ENCODE measurements at regions not wholly inside any gene's neighbourhood (a gene's known extent, or its start where the extent isn't known, plus 50 kb on each side); places are given as distances from the start of the nearest gene placed in this dataset.

- DNase-seq, result no peak
- Histone ChIP-seq H4K20me1 (ENCODE audit: insufficient read depth, low read length) (no peaks in the 10 kb centered on the region), H4K91ac (ENCODE audit: insufficient read depth, low read depth, low read length) (no peak overlapping the region), H2BK120ac (ENCODE audit: low read depth, low read length) (no peak overlapping the region), H3K23ac (ENCODE audit: low read depth, low read length) (no peak overlapping the region), H4K8ac (ENCODE audit: low read depth in 2 of 2, low read length in 2 of 2) (no peak overlapping the region), H2AK9ac (replicated peaks; ENCODE audit: low read depth, low read length, poor library complexity) (no peak overlapping the region), H3K9me1 (ENCODE audit: insufficient read depth, low read length) (no peaks in the 10 kb centered on the region), H3K9ac (ENCODE audit: low read depth, low read length) (no peak overlapping the region), H3K4me1 (ENCODE audit: control insufficient read depth, insufficient read depth, low read length) (no peaks in the 10 kb centered on the region), H2BK5ac (ENCODE audit: low read depth, low read length, poor library complexity, severe bottlenecking) (no peak overlapping the region), H2BK20ac (ENCODE audit: low read depth, low read length) (no peak overlapping the region), H3K27ac (ENCODE audit: insufficient read depth, low read length) (no peak overlapping the region), H3K36me3 (ENCODE audit: control insufficient read depth, insufficient read depth, low read length) (no peaks in the 10 kb centered on the region), H3K9me3 (ENCODE audit: control insufficient read depth, insufficient read depth, low read length) (no peaks in the 10 kb centered on the region), H3K18ac (ENCODE audit: low read depth, low read length) (no peak overlapping the region), H3K27me3 (ENCODE audit: control insufficient read depth, insufficient read depth, low read length) (no peaks in the 10 kb centered on the region), H3K14ac (replicated peaks; ENCODE audit: low read depth, low read length) (no peak overlapping the region), H3K4me2 (ENCODE audit: low read depth, low read length) (no peak overlapping the region), H3K4ac (ENCODE audit: low read depth, low read length) (no peak overlapping the region), H4K5ac (ENCODE audit: low read depth, low read length) (no peak overlapping the region), H3K56ac (ENCODE audit: extremely low read depth, insufficient read depth, low read length) (no peak overlapping the region), H3K4me3 (ENCODE audit: insufficient read depth, low read depth, low read length) (no peak overlapping the region), H3K79me1 (ENCODE audit: low read depth in 1 of 2, low read length in 2 of 2) (no peaks in the 10 kb centered on the region), H2BK15ac (ENCODE audit: low read depth, low read length) (no peak overlapping the region), H2AK5ac (ENCODE audit: low read depth, low read length) (no peak overlapping the region), H2AFZ (replicated peaks; ENCODE audit: low read length, poor library complexity) (no peak overlapping the region)
- intact Hi-C loops (cut with micrococcal nuclease), result no loop called here
- CTCF ChIA-PET, result interaction anchor here (0.7 kb wide), 1 partner anchor 232 kb away, joined by 3 read pairs; no protein-coding TSS in a partner anchor
- TF ChIP-seq CEBPB (IDR thresholded peaks at IDR 0.05; ENCODE audit: low read depth, low read length) (no peak), CTCF (conservative IDR thresholded peaks at IDR 0.05; ENCODE audit: low read depth, low read length) (no peak), RFX5 (IDR thresholded peaks at IDR 0.05; ENCODE audit: low read depth, low read length) (no peak), RCOR1 (IDR thresholded peaks at IDR 0.05; ENCODE audit: insufficient replicate concordance, low read length) (no peak), MAFK (IDR thresholded peaks at IDR 0.05; ENCODE audit: low read depth, low read length) (no peak), CHD1 (IDR thresholded peaks at IDR 0.05; ENCODE audit: low read depth, low read length) (no peak), POLR2A (IDR thresholded peaks at IDR 0.05; ENCODE audit: low read depth, low read length) (no peak), RAD21 (IDR thresholded peaks at IDR 0.05; ENCODE audit: low read length) (no peak), BHLHE40 (IDR thresholded peaks at IDR 0.05; ENCODE audit: low read depth, low read length) (no peak), MAZ (IDR thresholded peaks at IDR 0.05; ENCODE audit: borderline replicate concordance, low read depth, low read length) (no peak), ELK1 (IDR thresholded peaks at IDR 0.05; ENCODE audit: borderline replicate concordance, low read depth, low read length) (no peak), USF2 (IDR thresholded peaks at IDR 0.05; ENCODE audit: low read depth, low read length) (no peak), SMC3 (IDR thresholded peaks at IDR 0.05; ENCODE audit: low read depth, low read length) (no peak), NFE2L2 (IDR thresholded peaks at IDR 0.05; ENCODE audit: low read depth, low read length) (no peak), MXI1 (IDR thresholded peaks at IDR 0.05; ENCODE audit: borderline replicate concordance, low read depth, low read length) (no peak), FOS (IDR thresholded peaks at IDR 0.05; ENCODE audit: low read depth, low read length) (no peak)
- no CpG with 5 or more reads among the region's 1 CpG for WGBS, 2 experiments (ENCODE audit: extremely low coverage in 2 of 2, insufficient read length in 1 of 2)
- no peak for ATAC-seq (ENCODE audit: low read depth)
- in situ Hi-C loops (cut with MboI; ENCODE audit: low sequenced_read_pairs), result no loop called here
- BruUV-seq (replicated peaks), result no TSS peak
- dilution Hi-C loops (cut with HindIII; ENCODE audit: low sequenced_read_pairs, unreplicated experiment), result no loop called here
- POLR2A ChIA-PET (ENCODE audit: unreplicated experiment), result no interaction called here
Measured at GRCh38 chr7:136594739-136595144, 273.7 kb upstream of the CHRM2 start.
